ENCODE measurements at regions not wholly inside any gene's neighbourhood (a gene's known extent, or its start where the extent isn't known, plus 50 kb on each side); places are given as distances from the start of the nearest gene placed in this dataset.

DNA sequence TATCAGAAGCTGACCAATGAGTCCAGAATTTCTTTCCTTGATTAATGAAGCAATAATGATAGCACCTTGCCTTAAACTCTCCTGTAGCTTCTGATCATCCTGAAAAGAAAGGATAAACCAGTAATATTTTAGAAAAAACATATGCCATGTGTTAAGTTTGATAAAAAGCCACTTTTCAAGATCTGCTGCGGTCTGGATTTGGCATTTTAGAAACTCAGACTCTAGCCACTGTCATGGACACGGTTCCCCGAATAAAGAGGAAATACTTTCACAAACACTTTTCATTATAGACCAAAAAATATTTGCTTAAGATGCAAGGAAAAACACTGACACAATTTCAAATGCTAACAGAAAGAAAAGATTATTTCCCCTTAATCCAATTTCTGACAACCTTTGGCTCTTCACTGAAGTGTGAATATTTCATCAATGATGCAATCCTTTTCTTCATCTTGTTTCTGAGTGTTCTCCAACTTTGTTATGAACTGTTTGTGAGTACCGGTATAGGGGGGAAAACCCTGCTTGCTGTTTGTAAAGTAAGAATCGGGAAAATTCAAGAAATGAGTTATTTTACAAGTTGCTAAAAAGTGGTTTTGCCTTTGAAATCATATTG lies 329.5 kb downstream of the CRPPA start:
- no peak overlapping the region for H3K9ac ChIP-seq (ENCODE audit: low read depth, low read length)
- DNase-seq, result no peak
- dilution Hi-C loops (cut with HindIII; ENCODE audit: low sequenced_read_pairs, unreplicated experiment) (no loop called here), intact Hi-C loops (cut with micrococcal nuclease) (no loop called here), in situ Hi-C loops (cut with MboI; ENCODE audit: low sequenced_read_pairs) (no loop called here)
- no peak for ATAC-seq (ENCODE audit: low read depth)
- H2BK120ac ChIP-seq (ENCODE audit: low read depth, low read length), result no peak overlapping the region
- H4K8ac ChIP-seq (ENCODE audit: low read depth in 2 of 2, low read length in 2 of 2), result no peak overlapping the region
- H3K18ac ChIP-seq (ENCODE audit: low read depth, low read length), result no peak overlapping the region
- no peaks in the 10 kb centered on the region for H3K36me3 ChIP-seq (ENCODE audit: control insufficient read depth, insufficient read depth, low read length)
- H2BK5ac ChIP-seq (ENCODE audit: low read depth, low read length, poor library complexity, severe bottlenecking), result no peak overlapping the region
- no peaks in the 10 kb centered on the region for H3K79me1 ChIP-seq (ENCODE audit: low read depth in 1 of 2, low read length in 2 of 2)
- H3K56ac ChIP-seq (ENCODE audit: extremely low read depth, insufficient read depth, low read length), result no peak overlapping the region
- H3K9me3 ChIP-seq (ENCODE audit: control insufficient read depth, insufficient read depth, low read length), result no peaks in the 10 kb centered on the region
- no peak overlapping the region for H2AK9ac ChIP-seq (replicated peaks; ENCODE audit: low read depth, low read length, poor library complexity)
- BruUV-seq (replicated peaks), result no TSS peak
- H4K5ac ChIP-seq (ENCODE audit: low read depth, low read length), result no peak overlapping the region
- TF ChIP-seq CEBPB (IDR thresholded peaks at IDR 0.05; ENCODE audit: low read depth, low read length) (peak; percentile 81), RFX5 (IDR thresholded peaks at IDR 0.05; ENCODE audit: low read depth, low read length) (no peak)
- no peak overlapping the region for H3K4ac ChIP-seq (ENCODE audit: low read depth, low read length)
- H2AFZ ChIP-seq (replicated peaks; ENCODE audit: low read length, poor library complexity), result no peak overlapping the region
- no peak overlapping the region for H3K4me2 ChIP-seq (ENCODE audit: low read depth, low read length)
- no peaks in the 10 kb centered on the region for H3K4me1 ChIP-seq (ENCODE audit: control insufficient read depth, insufficient read depth, low read length)
- no peak overlapping the region for H2BK15ac ChIP-seq (ENCODE audit: low read depth, low read length)
- WGBS, 2 experiments (ENCODE audit: extremely low coverage in 2 of 2, insufficient read length in 1 of 2), result no CpG with 5 or more reads among the region's 5 CpGs
- H3K27me3 ChIP-seq (ENCODE audit: control insufficient read depth, insufficient read depth, low read length), result no peaks in the 10 kb centered on the region
- no peak overlapping the region for H3K23ac ChIP-seq (ENCODE audit: low read depth, low read length)
- H3K27ac ChIP-seq (ENCODE audit: insufficient read depth, low read length), result no peak overlapping the region
- H3K4me3 ChIP-seq (ENCODE audit: insufficient read depth, low read depth, low read length), result no peak overlapping the region
- POLR2A ChIA-PET (ENCODE audit: unreplicated experiment), result no interaction called here
- no peak overlapping the region for H4K91ac ChIP-seq (ENCODE audit: insufficient read depth, low read depth, low read length)
- CTCF ChIA-PET, result interaction anchor here (0.6 kb wide), 1 partner anchor 350 kb away, joined by 3 read pairs; no protein-coding TSS in a partner anchor
- no peaks in the 10 kb centered on the region for H4K20me1 ChIP-seq (ENCODE audit: insufficient read depth, low read length)
- no peak overlapping the region for H2AK5ac ChIP-seq (ENCODE audit: low read depth, low read length)
- H3K14ac ChIP-seq (replicated peaks; ENCODE audit: low read depth, low read length), result no peak overlapping the region
- H2BK20ac ChIP-seq (ENCODE audit: low read depth, low read length), result no peak overlapping the region
- H3K9me1 ChIP-seq (ENCODE audit: insufficient read depth, low read length), result no peaks in the 10 kb centered on the region
